HUES6 (cell line): ENCODE measurements at regions not wholly inside any gene's neighbourhood (a gene's known extent, or its start where the extent isn't known, plus 50 kb on each side); places are given as distances from the start of the nearest gene placed in this dataset.

Experiments
- H3K27ac ChIP-seq: 2 replicates; pipeline ENCODE4 v1.7.0; 2013; ENCODE audit warnings: low read depth, mild to moderate bottlenecking, low read length, inconsistent platforms
- H3K27me3 ChIP-seq: 2 replicates; pipeline ENCODE4 v1.6.1; 2013; ENCODE audit warnings: low read length; ENCODE audit not compliant: control insufficient read depth, insufficient read depth
- H3K36me3 ChIP-seq: 2 replicates; pipeline ENCODE4 v1.6.1; 2013; ENCODE audit warnings: low read length; ENCODE audit not compliant: control insufficient read depth, insufficient read depth
- H3K4me1 ChIP-seq: 2 replicates; pipeline ENCODE4 v1.6.1; 2013; ENCODE audit warnings: low read length; ENCODE audit not compliant: control insufficient read depth, insufficient read depth
- H3K4me3 ChIP-seq: 2 replicates; pipeline ENCODE4 v1.5.1; 2013; ENCODE audit warnings: low read depth, low read length
- H3K9ac ChIP-seq: one replicate; pipeline ENCODE4 v1.6.1; 2013; ENCODE audit warnings: mild to moderate bottlenecking, low read length
- H3K9me3 ChIP-seq: 2 replicates; pipeline ENCODE4 v1.6.1; 2013; ENCODE audit warnings: low read depth, low read length; ENCODE audit not compliant: control insufficient read depth, insufficient read depth

GRCh38 chr11:92682952-92683351 lies 286.5 kb upstream of the MTNR1B start:
- Histone ChIP-seq H3K4me3 (no peak overlapping the region), H3K9me3 (peaks cover 2% of the 10 kb centered on the region; the same call in 1 of the 2 replicates), H3K36me3 (no peaks in the 10 kb centered on the region), H3K9ac (no peak overlapping the region), H3K27ac (no peak overlapping the region), H3K4me1 (no peaks in the 10 kb centered on the region), H3K27me3 (no peaks in the 10 kb centered on the region)

GRCh38 chr11:92685049-92685448 lies 284.4 kb upstream of the MTNR1B start:
- no peaks in the 10 kb centered on the region for H3K4me1 ChIP-seq
- H3K36me3 ChIP-seq, result no peaks in the 10 kb centered on the region
- H3K9ac ChIP-seq, result no peak overlapping the region
- no peaks in the 10 kb centered on the region for H3K27me3 ChIP-seq
- H3K4me3 ChIP-seq, result no peak overlapping the region
- H3K27ac ChIP-seq, result no peak overlapping the region
- H3K9me3 ChIP-seq, result no peaks in the 10 kb centered on the region

GRCh38 chr11:92687724-92688123 lies 281.7 kb upstream of the MTNR1B start:
- H3K27ac ChIP-seq, result no peak overlapping the region
- H3K9ac ChIP-seq, result no peak overlapping the region
- H3K36me3 ChIP-seq, result no peaks in the 10 kb centered on the region
- no peaks in the 10 kb centered on the region for H3K27me3 ChIP-seq
- no peak overlapping the region for H3K4me3 ChIP-seq
- H3K4me1 ChIP-seq, result no peaks in the 10 kb centered on the region
- H3K9me3 ChIP-seq, result no peaks in the 10 kb centered on the region

- Histone ChIP-seq H3K9me3 (no peaks in the 10 kb centered on the region), H3K4me1 (no peaks in the 10 kb centered on the region), H3K27me3 (no peaks in the 10 kb centered on the region), H3K36me3 (no peaks in the 10 kb centered on the region), H3K9ac (no peak overlapping the region), H3K27ac (no peak overlapping the region), H3K4me3 (no peak overlapping the region)
These were observed 281.0 kb upstream of the MTNR1B start for GRCh38 chr11:92688416-92688815.

- Histone ChIP-seq H3K9ac (no peak overlapping the region), H3K4me3 (no peak overlapping the region), H3K9me3 (no peaks in the 10 kb centered on the region), H3K36me3 (no peaks in the 10 kb centered on the region), H3K4me1 (no peaks in the 10 kb centered on the region), H3K27ac (no peak overlapping the region), H3K27me3 (no peaks in the 10 kb centered on the region)
These were observed 276.5 kb upstream of the MTNR1B start for GRCh38 chr11:92692826-92693546.

- H3K27ac ChIP-seq, result no peak overlapping the region
- no peak overlapping the region for H3K4me3 ChIP-seq
- no peak overlapping the region for H3K9ac ChIP-seq
- no peaks in the 10 kb centered on the region for H3K9me3 ChIP-seq
- no peaks in the 10 kb centered on the region for H3K4me1 ChIP-seq
- no peaks in the 10 kb centered on the region for H3K36me3 ChIP-seq
- H3K27me3 ChIP-seq, result no peaks in the 10 kb centered on the region
These were observed 273.4 kb upstream of the MTNR1B start for GRCh38 chr11:92696076-92696475.

- H3K27ac ChIP-seq, result no peak overlapping the region
- no peaks in the 10 kb centered on the region for H3K27me3 ChIP-seq
- H3K9ac ChIP-seq, result no peak overlapping the region
- no peaks in the 10 kb centered on the region for H3K9me3 ChIP-seq
- no peaks in the 10 kb centered on the region for H3K36me3 ChIP-seq
- no peak overlapping the region for H3K4me3 ChIP-seq
- H3K4me1 ChIP-seq, result no peaks in the 10 kb centered on the region
These were observed 271.8 kb upstream of the MTNR1B start for GRCh38 chr11:92697461-92698312.

GRCh38 chr11:92698742-92699141 lies 270.7 kb upstream of the MTNR1B start:
- Histone ChIP-seq H3K4me3 (no peak overlapping the region), H3K27ac (no peak overlapping the region), H3K27me3 (no peaks in the 10 kb centered on the region), H3K4me1 (no peaks in the 10 kb centered on the region), H3K9me3 (no peaks in the 10 kb centered on the region), H3K9ac (no peak overlapping the region), H3K36me3 (no peaks in the 10 kb centered on the region)

- Histone ChIP-seq H3K4me1 (no peaks in the 10 kb centered on the region), H3K27me3 (no peaks in the 10 kb centered on the region), H3K36me3 (no peaks in the 10 kb centered on the region), H3K9ac (no peak overlapping the region), H3K4me3 (no peak overlapping the region), H3K27ac (no peak overlapping the region), H3K9me3 (peaks cover 5% of the 10 kb centered on the region)
These were observed 267.2 kb upstream of the MTNR1B start for GRCh38 chr11:92702037-92702804.

GRCh38 chr11:92702805-92703448 lies 266.5 kb upstream of the MTNR1B start:
- Histone ChIP-seq H3K36me3 (no peaks in the 10 kb centered on the region), H3K4me3 (no peak overlapping the region), H3K27ac (no peak overlapping the region), H3K27me3 (no peaks in the 10 kb centered on the region), H3K9me3 (peaks cover 5% of the 10 kb centered on the region), H3K4me1 (no peaks in the 10 kb centered on the region), H3K9ac (no peak overlapping the region)
